Mesendoderm (in vitro differentiated cells): ENCODE measurements at regions not wholly inside any gene's neighbourhood (a gene's known extent, or its start where the extent isn't known, plus 50 kb on each side); places are given as distances from the start of the nearest gene placed in this dataset.
"Not testable (repeated sequence)": the region's sequence is repeated elsewhere in the genome, so short reads cannot be mapped to it uniquely, and the experiment has no call there.

Experiments used
- DNase-seq: peaks from one replicate; pipeline ENCODE4 v3.0.0; 2013
- H2AK5ac ChIP-seq: 2 replicates; pipeline ENCODE4 v1.6.1; 2013; ENCODE audit warnings: low read length, inconsistent platforms
- H2BK120ac ChIP-seq: 2 replicates; pipeline ENCODE4 v1.6.1; 2013; ENCODE audit warnings: low read depth, mild to moderate bottlenecking, low read length, moderate library complexity, mixed read lengths
- H2BK15ac ChIP-seq: replicated peaks from 2 replicates; pipeline ENCODE4 v1.6.1; 2013; ENCODE audit warnings: low read depth, mild to moderate bottlenecking, moderate library complexity
- H2BK5ac ChIP-seq: 2 replicates; pipeline ENCODE4 v1.6.1; 2013; ENCODE audit warnings: low read length, inconsistent platforms
- H3K18ac ChIP-seq: 2 replicates; pipeline ENCODE4 v1.6.1; 2013; ENCODE audit warnings: mild to moderate bottlenecking, low read length, mixed read lengths
- H3K23ac ChIP-seq: one replicate; pipeline ENCODE4 v1.6.1; 2013; ENCODE audit warnings: low read length
- H3K27ac ChIP-seq: 2 replicates; pipeline ENCODE4 v1.5.1; 2013; ENCODE audit warnings: low read depth, mild to moderate bottlenecking, inconsistent platforms, low read length, moderate library complexity
- H3K27me3 ChIP-seq: 2 replicates; pipeline ENCODE4 v1.6.1; 2013; ENCODE audit warnings: low read length, control low read depth, mild to moderate bottlenecking, inconsistent platforms; ENCODE audit not compliant: insufficient read depth, poor library complexity
- H3K36me3 ChIP-seq: 2 replicates; pipeline ENCODE4 v1.6.1; 2013; ENCODE audit warnings: low read length, inconsistent platforms; ENCODE audit not compliant: control insufficient read depth, insufficient read depth
- H3K4ac ChIP-seq: one replicate; pipeline ENCODE4 v1.6.1; 2013; ENCODE audit warnings: low read depth, mild to moderate bottlenecking, low read length, moderate library complexity
- H3K4me1 ChIP-seq: 2 replicates; pipeline ENCODE4 v1.6.1; 2013; ENCODE audit warnings: low read depth, low read length, inconsistent platforms; ENCODE audit not compliant: control insufficient read depth
- H3K4me2 ChIP-seq: 2 replicates; pipeline ENCODE4 v1.6.1; 2013; ENCODE audit warnings: low read length
- H3K4me3 ChIP-seq: 2 replicates; pipeline ENCODE4 v1.5.1; 2013; ENCODE audit warnings: mild to moderate bottlenecking, low read length
- H3K56ac ChIP-seq: one replicate; pipeline ENCODE4 v1.6.1; 2013; ENCODE audit warnings: low read length
- H3K79me1 ChIP-seq: 2 replicates; pipeline ENCODE4 v1.6.1; 2013; ENCODE audit warnings: low read length, inconsistent platforms
- H3K79me2 ChIP-seq: 2 replicates; pipeline ENCODE4 v1.6.1; 2013; ENCODE audit warnings: mild to moderate bottlenecking, low read length; ENCODE audit not compliant: control insufficient read depth, insufficient read depth
- H3K9ac ChIP-seq: 2 replicates; pipeline ENCODE4 v1.6.1; 2013; ENCODE audit warnings: low read length, inconsistent platforms
- H4K5ac ChIP-seq: one replicate; pipeline ENCODE4 v1.6.1; 2013; ENCODE audit warnings: low read length
- H4K8ac ChIP-seq: one replicate; pipeline ENCODE4 v1.6.1; 2013; ENCODE audit warnings: low read depth, mild to moderate bottlenecking, control low read depth, low read length, moderate library complexity
- WGBS: extraction: QIAGEN DNeasy Blood & Tissue Kit; methylation state at CpG from one replicate; pipeline ENCODE4 v1.1.7; 2013; ENCODE audit warnings: low lambda C conversion rate, missing lambda C conversion rate; ENCODE audit not compliant: insufficient coverage; ENCODE audit errors: extremely low coverage; 5-methylcytosine and 5-hydroxymethylcytosine counted together

DNA sequence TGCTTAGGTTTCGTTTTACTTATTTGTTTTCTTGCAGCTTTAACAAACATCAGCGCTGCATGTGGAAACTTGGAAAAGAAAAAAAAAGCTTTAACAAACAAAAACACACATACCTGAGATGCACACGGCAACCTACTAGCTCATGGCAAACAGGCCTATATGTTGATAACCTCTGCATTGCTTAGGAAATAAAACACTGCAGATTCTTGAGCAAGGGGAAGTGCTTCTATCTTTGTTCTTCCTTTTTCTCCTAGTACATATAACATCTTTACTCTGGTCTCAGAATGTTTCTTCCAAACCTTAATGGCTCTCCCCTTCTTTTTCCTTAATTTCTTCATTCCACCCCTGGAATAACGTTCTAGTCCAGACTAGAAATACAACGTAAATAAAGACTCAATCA is 142.9 kb upstream of the NBPF9 start:
- H2BK120ac ChIP-seq, H4K8ac ChIP-seq, H3K9ac ChIP-seq, H3K79me1 ChIP-seq, H3K56ac ChIP-seq, H3K18ac ChIP-seq, H3K79me2 ChIP-seq, H3K23ac ChIP-seq, H3K36me3 ChIP-seq, DNase-seq, H3K27ac ChIP-seq, H3K27me3 ChIP-seq, H2BK15ac ChIP-seq, H3K4ac ChIP-seq, H2BK5ac ChIP-seq, H3K4me1 ChIP-seq, H3K4me3 ChIP-seq, H4K5ac ChIP-seq, H2AK5ac ChIP-seq, H3K4me2 ChIP-seq: not testable (repeated sequence)
- WGBS, result no CpG with 5 or more reads among the region's 5 CpGs

DNA sequence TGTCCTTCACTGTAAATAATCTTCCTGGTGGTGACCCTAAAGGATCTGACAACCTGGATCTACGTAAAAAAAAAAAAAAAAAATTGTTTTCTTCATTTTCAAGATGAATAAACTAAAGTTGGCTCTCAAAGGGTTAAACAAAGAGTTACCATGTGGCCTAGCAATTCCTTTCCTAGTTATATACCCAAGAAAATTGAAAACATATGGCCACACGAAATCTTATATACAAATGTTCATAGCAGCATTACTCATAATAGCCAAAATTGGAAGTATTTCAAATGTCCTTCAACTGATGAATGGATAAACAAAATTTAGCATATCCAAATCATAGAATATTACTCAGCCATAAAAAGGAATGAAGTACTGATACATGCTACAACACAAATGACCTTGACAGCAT is 145.3 kb upstream of the NBPF9 start:
- H3K4me3 ChIP-seq, H2BK15ac ChIP-seq, H3K79me1 ChIP-seq, DNase-seq, H4K5ac ChIP-seq, H3K27ac ChIP-seq, H3K79me2 ChIP-seq, H3K23ac ChIP-seq, H3K18ac ChIP-seq, H3K36me3 ChIP-seq, H3K56ac ChIP-seq, H3K9ac ChIP-seq, H3K27me3 ChIP-seq, H2BK120ac ChIP-seq, H4K8ac ChIP-seq, H2AK5ac ChIP-seq, H3K4me1 ChIP-seq, H3K4me2 ChIP-seq, H3K4ac ChIP-seq, H2BK5ac ChIP-seq: not testable (repeated sequence)
- no CpG with 5 or more reads among the region's 2 CpGs for WGBS

DNA sequence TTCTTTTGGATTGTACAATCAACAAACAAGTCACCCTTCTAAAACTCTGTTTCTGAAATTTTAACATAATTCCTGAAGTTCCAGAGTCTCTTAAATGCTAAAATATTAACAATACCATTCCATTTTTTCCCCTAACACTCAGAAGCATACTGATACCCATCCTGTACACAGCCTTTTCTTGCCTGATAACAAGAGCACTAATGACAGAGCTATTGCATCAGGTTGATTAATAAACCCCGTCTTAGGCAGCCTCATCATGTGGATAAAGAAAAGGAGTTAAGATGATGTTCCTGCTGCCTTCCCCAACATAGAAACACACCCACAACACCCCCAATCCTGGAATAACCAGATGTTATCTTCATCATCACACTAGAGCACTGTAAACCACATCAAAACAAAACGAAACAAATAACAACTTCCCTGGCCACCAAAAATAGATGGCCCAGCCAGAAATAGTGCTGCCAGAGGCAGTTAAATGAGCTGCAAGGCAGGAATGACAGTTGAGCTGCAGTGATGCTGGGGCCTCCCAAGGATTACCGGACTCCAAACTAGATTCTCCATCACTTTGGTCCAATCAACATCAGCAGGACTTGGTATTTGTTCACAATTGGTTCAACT is 146.6 kb upstream of the NBPF9 start:
- not testable (repeated sequence) for DNase-seq, H3K36me3 ChIP-seq, H3K4me1 ChIP-seq, H2BK120ac ChIP-seq, H3K79me2 ChIP-seq, H2AK5ac ChIP-seq, H3K4ac ChIP-seq, H2BK15ac ChIP-seq, H4K8ac ChIP-seq, H3K18ac ChIP-seq, H3K9ac ChIP-seq, H3K4me3 ChIP-seq, H3K27me3 ChIP-seq, H4K5ac ChIP-seq, H3K56ac ChIP-seq, H3K23ac ChIP-seq, H3K4me2 ChIP-seq, H3K79me1 ChIP-seq, H3K27ac ChIP-seq, H2BK5ac ChIP-seq
- WGBS, result no CpG with 5 or more reads among the region's 3 CpGs

DNA sequence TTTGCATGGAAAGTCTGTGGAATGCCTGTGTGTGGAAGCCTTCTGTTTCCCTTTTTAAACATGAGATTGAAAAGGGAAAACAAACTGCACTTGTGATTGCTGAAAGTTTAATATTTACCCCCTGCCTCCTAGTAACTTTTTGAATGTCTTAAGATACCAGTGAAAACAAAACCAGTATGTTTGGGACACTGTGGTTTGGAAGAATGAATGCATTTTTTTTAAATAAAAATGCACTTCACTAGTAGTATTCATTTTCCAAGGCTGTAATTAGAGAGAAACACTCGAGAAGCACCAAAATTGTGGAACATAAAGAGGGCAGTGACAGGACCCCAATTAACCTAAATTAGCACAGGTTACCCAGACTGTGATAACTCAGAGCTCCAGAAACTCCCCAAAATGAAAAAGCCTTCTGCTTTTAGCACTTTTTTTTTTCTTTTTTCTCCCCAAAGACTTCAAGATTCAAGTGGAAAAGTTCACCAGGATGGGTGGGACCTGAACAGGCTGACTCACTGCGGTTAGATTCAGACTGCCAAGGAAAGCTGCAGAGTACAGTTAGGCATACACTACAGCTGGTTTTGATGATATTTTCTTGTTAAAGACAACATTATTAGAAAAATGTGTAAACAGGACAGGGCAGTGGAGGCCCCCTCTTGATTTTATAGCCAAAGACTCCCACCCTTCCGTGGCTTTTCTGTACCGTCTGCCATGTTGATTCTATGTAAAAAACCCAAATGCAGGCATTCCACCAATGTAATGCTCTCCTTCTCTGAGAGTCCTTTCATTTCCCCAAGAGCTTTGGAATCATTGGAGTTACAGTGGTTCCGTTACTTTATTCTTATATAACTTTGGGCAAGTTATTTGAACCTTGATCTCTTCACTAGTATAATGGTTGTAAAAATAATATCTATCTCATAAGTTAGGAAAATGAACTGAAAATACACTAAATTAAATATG is 151.8 kb upstream of the NBPF9 start:
- not testable (repeated sequence) for H3K4me2 ChIP-seq, H3K9ac ChIP-seq, H3K36me3 ChIP-seq, H3K4ac ChIP-seq, H3K27ac ChIP-seq, H3K79me1 ChIP-seq, H3K4me1 ChIP-seq, H3K79me2 ChIP-seq, H3K4me3 ChIP-seq, H3K18ac ChIP-seq, H3K23ac ChIP-seq, H2BK15ac ChIP-seq, DNase-seq, H2BK5ac ChIP-seq, H3K56ac ChIP-seq, H4K8ac ChIP-seq, H3K27me3 ChIP-seq, H2AK5ac ChIP-seq, H4K5ac ChIP-seq, H2BK120ac ChIP-seq
- no CpG with 5 or more reads among the region's 5 CpGs for WGBS

DNA sequence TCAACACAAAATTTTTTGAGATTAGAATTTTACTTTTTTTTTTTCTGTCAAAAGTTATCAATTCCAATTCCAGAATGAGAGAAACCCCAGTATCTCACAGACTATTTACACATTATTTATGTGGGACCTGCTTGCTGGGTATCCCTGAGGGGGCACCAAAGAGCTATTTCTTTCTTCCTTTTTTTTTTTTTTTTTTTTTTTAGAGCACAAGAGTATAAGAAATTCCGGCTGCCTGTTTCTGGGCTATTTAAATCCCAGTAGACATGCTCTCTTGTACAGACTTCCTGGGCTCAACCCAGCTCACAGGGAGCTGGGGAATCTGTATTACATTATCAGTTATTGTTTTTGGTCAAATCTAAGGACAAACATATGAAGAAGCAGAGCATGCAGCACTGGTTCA is 156.9 kb upstream of the NBPF9 start:
- not testable (repeated sequence) for H3K56ac ChIP-seq, H4K5ac ChIP-seq, H3K9ac ChIP-seq, H4K8ac ChIP-seq, H3K4ac ChIP-seq, H3K27me3 ChIP-seq, H3K27ac ChIP-seq, H2BK120ac ChIP-seq, H3K18ac ChIP-seq, H3K79me2 ChIP-seq, H2AK5ac ChIP-seq, H3K23ac ChIP-seq, H3K36me3 ChIP-seq, H2BK15ac ChIP-seq, DNase-seq, H3K4me1 ChIP-seq, H3K4me2 ChIP-seq, H3K4me3 ChIP-seq, H2BK5ac ChIP-seq, H3K79me1 ChIP-seq
- WGBS, result no CpG with 5 or more reads among the region's 1 CpG
